ENCODE measurements at regions not wholly inside any gene's neighbourhood (a gene's known extent, or its start where the extent isn't known, plus 50 kb on each side); places are given as distances from the start of the nearest gene placed in this dataset.

DNA sequence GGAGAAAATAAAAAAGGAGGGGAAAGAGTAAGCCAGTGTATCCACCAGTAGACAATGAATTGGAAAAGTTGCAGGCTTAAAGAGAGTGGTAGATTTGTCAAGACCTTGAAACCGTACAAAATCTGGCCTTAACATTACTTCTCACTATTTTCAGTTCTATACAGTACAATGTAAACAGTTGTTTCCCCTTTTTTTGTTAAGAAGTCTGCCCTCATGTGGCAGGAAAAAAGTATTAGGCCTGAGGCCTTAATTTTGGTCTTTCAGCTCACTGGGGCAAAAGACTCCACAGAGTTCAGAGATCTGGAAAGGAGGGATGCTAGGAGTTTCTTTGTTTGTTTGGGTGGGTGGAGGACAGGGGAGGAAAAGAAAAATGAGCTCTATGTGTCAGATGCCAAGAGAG lies 92.8 kb upstream of the CCDC160 start:
- FAIRE-seq, result peak; percentile 84
- CTCF ChIA-PET, result interaction anchor here (0.7 to 2.8 kb wide), 11 partner anchors 9 to 1918 kb away, joined by 3 to 37 read pairs (median 4); no protein-coding TSS in a partner anchor

DNA sequence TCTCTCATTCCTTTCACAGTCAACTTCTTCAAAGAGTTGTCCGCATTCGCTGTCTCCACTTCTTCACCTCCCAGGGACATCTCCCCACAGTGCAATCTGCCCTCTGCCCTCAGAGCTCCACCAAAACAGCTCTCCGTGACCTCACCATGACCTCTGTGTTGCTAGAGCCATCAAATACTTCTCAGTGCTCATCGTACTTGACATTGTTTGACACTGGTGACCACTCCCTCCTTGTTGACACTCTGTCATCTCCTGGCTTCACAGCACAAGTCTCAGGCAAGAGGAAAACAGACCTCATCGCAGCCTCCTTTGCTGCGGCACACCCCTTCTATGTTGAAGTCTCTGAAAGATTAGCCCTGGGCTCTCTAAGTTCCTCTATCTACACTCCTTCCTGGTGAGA lies 90.5 kb upstream of the CCDC160 start:
- Histone ChIP-seq H3K9me3 (replicated peaks; ENCODE audit: control insufficient read depth, insufficient read depth, low read length) (no peaks in the 10 kb centered on the region), H3K9ac (replicated peaks; ENCODE audit: extremely low read depth, insufficient read depth, low read length) (no peak overlapping the region), H3K4me3 (replicated peaks in 1 of 3; ENCODE audit: insufficient read depth in 1 of 3, low read depth in 1 of 3, low read length in 3 of 3) (no peak overlapping the region), H3K79me2 (ENCODE audit: control insufficient read depth, insufficient read depth, low read length) (no peaks in the 10 kb centered on the region), H3K36me3 (ENCODE audit: control insufficient read depth in 2 of 2, extremely low read depth in 1 of 2, insufficient read depth in 2 of 2, low read length in 2 of 2) (no peaks in the 10 kb centered on the region), H2AFZ (ENCODE audit: low read depth, low read length) (no peak overlapping the region), H3K9me1 (replicated peaks; ENCODE audit: control insufficient read depth, extremely low read depth, insufficient read depth, low read length) (no peaks in the 10 kb centered on the region), H3K27me3 (ENCODE audit: control insufficient read depth in 2 of 2, insufficient read depth in 2 of 2, low read length in 2 of 2) (no peaks in the 10 kb centered on the region), H3K27ac (ENCODE audit: insufficient read depth, low read depth, low read length) (no peak overlapping the region), H4K20me1 (replicated peaks; ENCODE audit: control insufficient read depth, extremely low read depth, insufficient read depth, low read length) (no peaks in the 10 kb centered on the region), H3K4me1 (ENCODE audit: control insufficient read depth, extremely low read depth, insufficient read depth, low read length) (no peaks in the 10 kb centered on the region), H3K4me2 (ENCODE audit: insufficient read depth, low read length) (no peak overlapping the region)
- no peak for TF ChIP-seq FOS (IDR thresholded peaks at IDR 0.05; ENCODE audit: borderline replicate concordance, insufficient read depth, low read length)
- no peak for DNase-seq (ENCODE audit: low read depth, low spot score)
- intact Hi-C loops (cut with micrococcal nuclease), result no loop called here
- no peak for FAIRE-seq
- CTCF ChIA-PET, result no interaction called here
- BruUV-seq (replicated peaks), result no TSS peak
- dilution Hi-C loops (cut with MboI; ENCODE audit: extremely low pct_ligation_motif_present, low sequenced_read_pairs), result no loop called here
- POLR2A ChIA-PET, result no interaction called here

More for the DNA sequence above, 92.8 kb upstream of the CCDC160 start:
- H3K4me1 ChIP-seq (ENCODE audit: control insufficient read depth, extremely low read depth, insufficient read depth, low read length), result peaks cover under 1% of the 10 kb centered on the region
- TF ChIP-seq MYC (IDR thresholded peaks at IDR 0.05; ENCODE audit: low read depth, low read length) (no peak), JUN (IDR thresholded peaks at IDR 0.05; ENCODE audit: borderline replicate concordance, insufficient read depth, insufficient read length, low read depth) (no peak), FOS (IDR thresholded peaks at IDR 0.05; ENCODE audit: borderline replicate concordance, insufficient read depth, low read length) (no peak), GATA2 (IDR thresholded peaks at IDR 0.05; ENCODE audit: insufficient read depth, insufficient read length, low read depth, low read length) (no peak), POLR2AphosphoS5 (IDR thresholded peaks at IDR 0.05; ENCODE audit: insufficient read depth, low read depth, low read length) (no peak)
- TF ChIP-seq, protein P1, sequence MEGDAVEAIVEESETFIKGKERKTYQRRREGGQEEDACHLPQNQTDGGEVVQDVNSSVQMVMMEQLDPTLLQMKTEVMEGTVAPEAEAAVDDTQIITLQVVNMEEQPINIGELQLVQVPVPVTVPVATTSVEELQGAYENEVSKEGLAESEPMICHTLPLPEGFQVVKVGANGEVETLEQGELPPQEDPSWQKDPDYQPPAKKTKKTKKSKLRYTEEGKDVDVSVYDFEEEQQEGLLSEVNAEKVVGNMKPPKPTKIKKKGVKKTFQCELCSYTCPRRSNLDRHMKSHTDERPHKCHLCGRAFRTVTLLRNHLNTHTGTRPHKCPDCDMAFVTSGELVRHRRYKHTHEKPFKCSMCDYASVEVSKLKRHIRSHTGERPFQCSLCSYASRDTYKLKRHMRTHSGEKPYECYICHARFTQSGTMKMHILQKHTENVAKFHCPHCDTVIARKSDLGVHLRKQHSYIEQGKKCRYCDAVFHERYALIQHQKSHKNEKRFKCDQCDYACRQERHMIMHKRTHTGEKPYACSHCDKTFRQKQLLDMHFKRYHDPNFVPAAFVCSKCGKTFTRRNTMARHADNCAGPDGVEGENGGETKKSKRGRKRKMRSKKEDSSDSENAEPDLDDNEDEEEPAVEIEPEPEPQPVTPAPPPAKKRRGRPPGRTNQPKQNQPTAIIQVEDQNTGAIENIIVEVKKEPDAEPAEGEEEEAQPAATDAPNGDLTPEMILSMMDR (IDR thresholded peaks at IDR 0.05; ENCODE audit: extremely low read depth in 1 of 2, insufficient read depth in 1 of 2, low read depth in 1 of 2, low read length in 2 of 2), result peak; percentile 7 to 25
- H2AFZ ChIP-seq (ENCODE audit: low read depth, low read length), result no peak overlapping the region
- no peaks in the 10 kb centered on the region for H3K36me3 ChIP-seq (ENCODE audit: control insufficient read depth in 2 of 2, extremely low read depth in 1 of 2, insufficient read depth in 2 of 2, low read length in 2 of 2)
- intact Hi-C loops (cut with micrococcal nuclease) (loop anchor here (1.0 kb wide), 2 partner anchors 118 to 352 kb away; no protein-coding TSS in a partner anchor), dilution Hi-C loops (cut with MboI; ENCODE audit: extremely low pct_ligation_motif_present, low sequenced_read_pairs) (no loop called here)
- H3K9me3 ChIP-seq (replicated peaks; ENCODE audit: control insufficient read depth, insufficient read depth, low read length), result no peaks in the 10 kb centered on the region
- POLR2A ChIA-PET, result no interaction called here
- peak; percentile 4 for DNase-seq (ENCODE audit: low read depth, low spot score)
- H3K4me2 ChIP-seq (ENCODE audit: insufficient read depth, low read length), result no peak overlapping the region
- no peaks in the 10 kb centered on the region for H3K79me2 ChIP-seq (ENCODE audit: control insufficient read depth, insufficient read depth, low read length)
- no peaks in the 10 kb centered on the region for H4K20me1 ChIP-seq (replicated peaks; ENCODE audit: control insufficient read depth, extremely low read depth, insufficient read depth, low read length)
- H3K9me1 ChIP-seq (replicated peaks; ENCODE audit: control insufficient read depth, extremely low read depth, insufficient read depth, low read length), result no peaks in the 10 kb centered on the region
- no peak overlapping the region for H3K27ac ChIP-seq (ENCODE audit: insufficient read depth, low read depth, low read length)
- H3K9ac ChIP-seq (replicated peaks; ENCODE audit: extremely low read depth, insufficient read depth, low read length), result no peak overlapping the region
- H3K4me3 ChIP-seq (replicated peaks in 1 of 3; ENCODE audit: insufficient read depth in 1 of 3, low read depth in 1 of 3, low read length in 3 of 3), result no peak overlapping the region
- no TSS peak for BruUV-seq (replicated peaks)
- no peaks in the 10 kb centered on the region for H3K27me3 ChIP-seq (ENCODE audit: control insufficient read depth in 2 of 2, insufficient read depth in 2 of 2, low read length in 2 of 2)
